Heart left ventricle (tissue), 13 donors: ENCODE measurements at regions not wholly inside any gene's neighbourhood (a gene's known extent, or its start where the extent isn't known, plus 50 kb on each side); places are given as distances from the start of the nearest gene placed in this dataset.

Experiments used
- POLR2A ChIP-seq, 2 donors: fragments of 450-650 bp; IDR thresholded peaks; one replicate each; pipeline ENCODE4 v1.6.1; 2017; ENCODE audit warnings: antibody characterized with exemption in 2 of 2, mild to moderate bottlenecking in 2 of 2, moderate library complexity in 2 of 2
- TF ChIP-seq, protein P1 (sequence below), 12 donors: fragments of 200-600 bp; sonication (generic) in 4 of 12; IDR thresholded peaks; one replicate each; pipeline versions ENCODE4 v1.5.0 to v1.8.0; 2018 to 2022; ENCODE audit warnings: antibody characterized with exemption in 12 of 12, mild to moderate bottlenecking in 5 of 12
- donor health status: ischemic (EF 13 %, LVEDD 7.1; RV severe dilation, severe dysfunction).
- donor health status: DM: no; HTN: yes; CAD: no.
- donor health status: DM: no; HTN: no; CAD: no.
- donor health status: ischemic (EF 25% LVEDD 6.9; RV normal size, moderate dysfunction).
- donor health status: ischemic (EF 25% LVEDD 5.7; RV mildly dilated, moderate dysfunction).
- donor health status: ischemic (EF 35%, LVEDD 5.7; RV mildly dilated, moderate dysfunction).
- donor health status: nonischemic (EF 11% LVEDD 7.7; RV severe dilation, severe dysfunction).
- donor health status: DM: yes; HTN: yes; CAD: no.
- donor health status: PGD.
- donor health status: ischemic (EF 29% LVEDD 5.4; RV normal size, mild dysfunction).
- donor health status: nonischemic (EF 23%, LVEDD 6.1; RV moderate dilation, normal function).

DNA sequence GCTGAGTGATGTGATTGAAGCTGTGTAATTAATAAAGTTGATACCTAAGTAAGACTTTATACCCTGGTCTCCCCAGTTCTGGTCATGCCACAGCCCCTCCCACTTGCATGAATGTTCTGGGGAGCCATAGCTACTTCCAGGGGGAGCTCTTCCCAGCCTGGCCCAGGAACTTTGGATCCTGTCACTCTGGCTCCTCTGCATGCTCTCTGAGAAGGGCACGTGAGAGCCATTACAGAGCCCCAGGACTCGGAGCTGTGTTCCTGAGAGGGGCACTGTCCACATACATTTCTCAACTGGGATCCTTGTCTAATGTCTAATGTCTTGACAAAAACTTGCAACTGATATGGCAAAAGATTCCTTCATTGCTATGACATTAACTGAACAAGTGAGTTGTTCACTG is 173.9 kb upstream of the NPY start:
- TF ChIP-seq, protein P1, sequence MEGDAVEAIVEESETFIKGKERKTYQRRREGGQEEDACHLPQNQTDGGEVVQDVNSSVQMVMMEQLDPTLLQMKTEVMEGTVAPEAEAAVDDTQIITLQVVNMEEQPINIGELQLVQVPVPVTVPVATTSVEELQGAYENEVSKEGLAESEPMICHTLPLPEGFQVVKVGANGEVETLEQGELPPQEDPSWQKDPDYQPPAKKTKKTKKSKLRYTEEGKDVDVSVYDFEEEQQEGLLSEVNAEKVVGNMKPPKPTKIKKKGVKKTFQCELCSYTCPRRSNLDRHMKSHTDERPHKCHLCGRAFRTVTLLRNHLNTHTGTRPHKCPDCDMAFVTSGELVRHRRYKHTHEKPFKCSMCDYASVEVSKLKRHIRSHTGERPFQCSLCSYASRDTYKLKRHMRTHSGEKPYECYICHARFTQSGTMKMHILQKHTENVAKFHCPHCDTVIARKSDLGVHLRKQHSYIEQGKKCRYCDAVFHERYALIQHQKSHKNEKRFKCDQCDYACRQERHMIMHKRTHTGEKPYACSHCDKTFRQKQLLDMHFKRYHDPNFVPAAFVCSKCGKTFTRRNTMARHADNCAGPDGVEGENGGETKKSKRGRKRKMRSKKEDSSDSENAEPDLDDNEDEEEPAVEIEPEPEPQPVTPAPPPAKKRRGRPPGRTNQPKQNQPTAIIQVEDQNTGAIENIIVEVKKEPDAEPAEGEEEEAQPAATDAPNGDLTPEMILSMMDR (IDR thresholded peaks at IDR 0.05), result no peak
- TF ChIP-seq POLR2A (IDR thresholded peaks at IDR 0.05), result no peak
